ENCODE measurements at regions not wholly inside any gene's neighbourhood (a gene's known extent, or its start where the extent isn't known, plus 50 kb on each side); places are given as distances from the start of the nearest gene placed in this dataset.

DNA sequence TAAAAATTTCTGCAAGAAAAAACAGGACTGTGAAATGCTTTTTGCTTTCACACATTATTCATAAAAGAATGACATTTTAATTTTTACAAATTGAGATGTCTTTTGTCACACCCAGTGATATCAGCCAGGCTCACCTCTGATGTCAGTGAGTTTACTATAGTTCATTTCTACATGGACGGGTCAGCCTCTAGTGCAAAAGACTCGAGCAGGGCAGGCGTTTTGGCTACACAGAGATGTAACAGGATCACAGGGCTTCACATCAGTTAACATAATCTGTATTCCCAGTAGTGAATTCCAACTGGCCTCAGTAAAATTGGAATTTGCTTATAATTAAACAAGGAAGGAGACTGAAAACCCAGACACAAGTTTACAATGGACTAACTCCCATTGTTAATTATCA is 275.6 kb upstream of the ZSWIM2 start:
- TF ChIP-seq, protein P1, sequence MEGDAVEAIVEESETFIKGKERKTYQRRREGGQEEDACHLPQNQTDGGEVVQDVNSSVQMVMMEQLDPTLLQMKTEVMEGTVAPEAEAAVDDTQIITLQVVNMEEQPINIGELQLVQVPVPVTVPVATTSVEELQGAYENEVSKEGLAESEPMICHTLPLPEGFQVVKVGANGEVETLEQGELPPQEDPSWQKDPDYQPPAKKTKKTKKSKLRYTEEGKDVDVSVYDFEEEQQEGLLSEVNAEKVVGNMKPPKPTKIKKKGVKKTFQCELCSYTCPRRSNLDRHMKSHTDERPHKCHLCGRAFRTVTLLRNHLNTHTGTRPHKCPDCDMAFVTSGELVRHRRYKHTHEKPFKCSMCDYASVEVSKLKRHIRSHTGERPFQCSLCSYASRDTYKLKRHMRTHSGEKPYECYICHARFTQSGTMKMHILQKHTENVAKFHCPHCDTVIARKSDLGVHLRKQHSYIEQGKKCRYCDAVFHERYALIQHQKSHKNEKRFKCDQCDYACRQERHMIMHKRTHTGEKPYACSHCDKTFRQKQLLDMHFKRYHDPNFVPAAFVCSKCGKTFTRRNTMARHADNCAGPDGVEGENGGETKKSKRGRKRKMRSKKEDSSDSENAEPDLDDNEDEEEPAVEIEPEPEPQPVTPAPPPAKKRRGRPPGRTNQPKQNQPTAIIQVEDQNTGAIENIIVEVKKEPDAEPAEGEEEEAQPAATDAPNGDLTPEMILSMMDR (tag by site-specific recombination; IDR thresholded peaks at IDR 0.05), result no peak
- no peak for TF ChIP-seq ZBTB21 (tag by site-specific recombination; IDR thresholded peaks at IDR 0.05)
- no peak for TF ChIP-seq ZBTB20 (tag by site-specific recombination; IDR thresholded peaks at IDR 0.05)
- TF ChIP-seq ZBTB49 (tag by site-specific recombination; IDR thresholded peaks at IDR 0.05; ENCODE audit: low read depth), result no peak
- TF ChIP-seq, protein P2, sequence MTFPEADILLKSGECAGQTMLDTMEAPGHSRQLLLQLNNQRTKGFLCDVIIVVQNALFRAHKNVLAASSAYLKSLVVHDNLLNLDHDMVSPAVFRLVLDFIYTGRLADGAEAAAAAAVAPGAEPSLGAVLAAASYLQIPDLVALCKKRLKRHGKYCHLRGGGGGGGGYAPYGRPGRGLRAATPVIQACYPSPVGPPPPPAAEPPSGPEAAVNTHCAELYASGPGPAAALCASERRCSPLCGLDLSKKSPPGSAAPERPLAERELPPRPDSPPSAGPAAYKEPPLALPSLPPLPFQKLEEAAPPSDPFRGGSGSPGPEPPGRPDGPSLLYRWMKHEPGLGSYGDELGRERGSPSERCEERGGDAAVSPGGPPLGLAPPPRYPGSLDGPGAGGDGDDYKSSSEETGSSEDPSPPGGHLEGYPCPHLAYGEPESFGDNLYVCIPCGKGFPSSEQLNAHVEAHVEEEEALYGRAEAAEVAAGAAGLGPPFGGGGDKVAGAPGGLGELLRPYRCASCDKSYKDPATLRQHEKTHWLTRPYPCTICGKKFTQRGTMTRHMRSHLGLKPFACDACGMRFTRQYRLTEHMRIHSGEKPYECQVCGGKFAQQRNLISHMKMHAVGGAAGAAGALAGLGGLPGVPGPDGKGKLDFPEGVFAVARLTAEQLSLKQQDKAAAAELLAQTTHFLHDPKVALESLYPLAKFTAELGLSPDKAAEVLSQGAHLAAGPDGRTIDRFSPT (tag by site-specific recombination; IDR thresholded peaks at IDR 0.05), result no peak
- no peak for TF ChIP-seq ZNF660 (tag by site-specific recombination; IDR thresholded peaks at IDR 0.05)
- no peak for TF ChIP-seq ZNF394 (tag by site-specific recombination; IDR thresholded peaks at IDR 0.05; ENCODE audit: borderline replicate concordance)
- no peak for TF ChIP-seq ZNF529 (tag by site-specific recombination; IDR thresholded peaks at IDR 0.05; ENCODE audit: insufficient replicate concordance)
- no peak for TF ChIP-seq ZNF274 (IDR thresholded peaks at IDR 0.05; ENCODE audit: low read length)
- TF ChIP-seq ZNF274 (tag by site-specific recombination; IDR thresholded peaks at IDR 0.05; ENCODE audit: borderline replicate concordance), result no peak
- TF ChIP-seq IKZF3 (tag by site-specific recombination; IDR thresholded peaks at IDR 0.05), result no peak
- no peak for TF ChIP-seq ZFP41 (tag by site-specific recombination; IDR thresholded peaks at IDR 0.05; ENCODE audit: borderline replicate concordance)

All from HEK293 (cell line).